GM23338 (cell line): ENCODE measurements at regions not wholly inside any gene's neighbourhood (a gene's known extent, or its start where the extent isn't known, plus 50 kb on each side); places are given as distances from the start of the nearest gene placed in this dataset.

Source experiments
- CTCF ChIP-seq, 2 experiments: fragments of 200-600 bp in 1 of 2; sonication (generic) in 1 of 2; conservative IDR thresholded peaks; 2 replicates each; pipeline versions ENCODE4 v1.5.1 to v1.6.1; 2016 to 2017; ENCODE audit warnings: antibody characterized with exemption in 2 of 2, low read depth in 2 of 2, mild to moderate bottlenecking in 2 of 2, moderate library complexity in 1 of 2
- EZH2 ChIP-seq: fragments of 200-600 bp; sonication (generic); IDR thresholded peaks from one replicate; pipeline ENCODE4 v1.8.0; 2017; ENCODE audit warnings: antibody characterized with exemption, mild to moderate bottlenecking, low read depth; ENCODE audit not compliant: unreplicated experiment
- POLR2AphosphoS5 ChIP-seq: IDR thresholded peaks from 2 replicates; pipeline ENCODE4 v1.6.1; 2016; ENCODE audit warnings: antibody characterized with exemption, low read depth

GRCh38 chr1:217327901-217328300 lies 303.0 kb downstream of the GPATCH2 start:
- no peak for TF ChIP-seq POLR2AphosphoS5
- TF ChIP-seq EZH2 = no peak
- no peak for TF ChIP-seq CTCF (conservative IDR thresholded peaks at IDR 0.05; ENCODE audit: low read depth in 2 of 2)
